NCI-H2171 (cell line): ENCODE measurements at regions not wholly inside any gene's neighbourhood (a gene's known extent, or its start where the extent isn't known, plus 50 kb on each side); places are given as distances from the start of the nearest gene placed in this dataset.

ENCODE experiments used
- DNase-seq: peaks from one replicate; lab custom pipeline; 2025; lab: John Stamatoyannopoulos, UW

DNA sequence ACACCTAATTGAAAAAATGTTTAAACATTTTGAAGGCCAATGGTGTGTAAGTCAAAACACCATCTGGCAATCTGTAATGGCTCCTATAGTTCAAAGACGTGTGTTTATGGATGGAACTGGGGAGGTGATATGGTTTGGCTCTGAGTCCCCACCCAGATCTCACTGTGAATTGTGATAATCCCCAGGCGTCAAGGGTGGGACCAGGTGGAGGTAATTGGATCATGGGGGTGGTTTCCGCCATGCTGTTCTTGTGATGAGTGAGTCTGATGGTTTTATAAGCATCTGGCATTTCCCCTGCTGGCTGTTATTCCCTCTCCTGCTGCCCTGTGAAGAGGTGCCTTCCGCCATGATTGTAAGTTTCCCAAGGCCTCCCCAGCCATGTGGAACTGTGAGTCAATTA lies 52.2 kb downstream of the ADRA2C start:
- DNase-seq: peak; percentile 56

DNA sequence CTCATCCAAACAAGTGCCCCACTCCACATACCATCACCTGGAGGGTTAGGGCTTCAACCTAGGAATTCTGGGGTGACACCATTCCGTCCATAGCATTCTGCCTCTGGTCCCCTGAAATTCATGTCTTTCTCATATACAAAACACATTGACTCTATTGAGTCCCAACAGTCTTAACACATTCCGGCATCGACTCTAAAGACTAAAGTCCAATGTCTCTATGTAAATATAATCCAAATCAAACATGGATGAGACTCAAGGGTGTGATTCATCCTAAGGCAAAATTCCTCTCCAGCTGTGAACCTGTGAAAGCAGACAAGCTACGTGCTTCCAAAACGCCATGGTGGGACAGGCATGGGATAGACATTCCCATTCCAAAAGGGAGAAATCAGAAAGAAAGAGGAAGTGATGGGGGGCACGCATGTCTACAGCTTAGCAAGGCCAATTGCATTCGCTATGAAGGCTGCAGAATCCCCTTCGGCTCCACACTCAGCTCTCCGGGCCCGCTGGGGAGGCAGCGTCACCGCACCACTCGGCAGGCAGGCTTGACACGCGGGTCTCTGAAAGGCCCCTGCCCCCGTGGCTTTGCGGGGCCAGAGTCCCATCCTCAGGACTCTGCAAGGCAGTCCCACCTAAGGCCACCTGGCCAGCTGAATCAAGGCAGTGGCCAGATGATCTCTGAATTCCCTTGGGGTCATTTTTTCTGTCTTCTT lies 53.2 kb downstream of the ADRA2C start:
- no peak for DNase-seq

DNA sequence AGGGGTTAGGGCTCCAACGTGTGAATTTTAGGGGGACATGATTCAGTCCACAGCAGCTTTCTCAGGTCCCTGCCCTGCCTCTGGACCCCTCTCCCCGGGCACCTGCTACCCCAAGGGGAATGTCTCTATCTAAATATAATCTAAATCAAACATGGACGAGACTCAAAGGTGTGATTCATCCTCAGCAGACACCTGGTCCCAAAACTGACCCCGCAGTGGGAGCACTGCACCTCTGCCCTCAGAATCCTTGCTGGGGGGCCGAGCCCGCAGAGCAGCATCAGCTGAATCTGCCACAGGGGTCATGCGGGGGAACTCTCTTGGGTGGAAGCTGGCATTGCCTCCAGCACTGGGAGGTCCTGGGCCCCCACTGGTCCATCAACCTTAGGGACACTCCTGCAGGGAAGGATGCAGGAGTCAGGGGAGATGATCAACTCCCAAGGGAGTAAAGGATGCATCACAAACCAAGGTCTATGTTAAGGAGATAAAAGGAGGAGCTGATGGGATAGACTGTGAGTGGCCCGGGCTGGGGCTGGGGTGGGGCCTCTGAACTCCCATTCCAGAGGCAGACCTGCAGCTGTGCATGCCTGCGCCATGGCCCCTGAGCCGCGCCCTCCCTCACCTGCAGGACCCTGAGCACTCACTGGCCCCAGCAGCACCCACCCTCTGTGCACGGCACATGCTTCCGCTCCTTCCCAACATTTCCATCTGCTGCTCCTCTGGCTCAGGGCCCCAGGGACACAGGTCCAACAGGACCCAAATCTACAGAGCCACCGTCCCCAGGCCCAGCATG lies 54.0 kb downstream of the ADRA2C start:
- DNase-seq: no peak

DNA sequence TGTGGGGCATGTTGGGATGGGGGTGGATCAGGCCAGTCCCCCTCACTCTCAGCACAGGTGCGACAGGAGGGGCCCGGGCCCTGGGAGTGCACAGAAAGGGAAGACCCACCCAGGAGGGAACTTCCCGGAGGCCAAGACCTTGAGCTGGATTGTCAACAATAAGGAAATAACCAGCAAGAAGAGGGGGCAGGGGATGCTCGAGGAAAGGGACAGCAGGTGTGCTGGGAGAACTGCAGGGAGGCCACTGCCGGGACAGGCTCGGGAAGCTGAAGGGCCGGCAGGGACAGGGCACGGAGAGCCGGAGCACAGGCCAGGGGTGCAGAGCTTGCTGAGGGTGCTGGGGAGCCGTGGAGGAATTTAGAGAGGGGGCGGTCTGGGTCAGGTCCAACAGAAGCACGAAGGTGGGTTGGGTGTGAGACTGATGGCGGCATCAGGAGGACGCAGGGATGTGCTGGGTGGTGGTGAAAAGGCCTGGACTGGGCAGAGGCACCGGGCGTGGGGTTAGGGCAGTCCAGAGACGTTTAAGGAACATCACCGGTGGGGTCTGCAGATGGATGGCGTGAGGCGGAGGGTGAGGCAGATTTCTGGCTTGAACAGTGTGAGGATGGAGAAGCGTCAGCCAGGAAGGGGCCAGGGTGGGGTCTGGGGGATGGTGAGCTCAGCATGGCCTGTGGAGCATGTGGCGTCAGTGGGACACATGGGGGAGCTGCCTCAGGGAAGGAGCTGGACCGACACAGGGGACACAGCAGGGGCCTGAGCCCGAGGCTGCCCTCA lies 54.8 kb downstream of the ADRA2C start:
- DNase-seq: no peak

DNA sequence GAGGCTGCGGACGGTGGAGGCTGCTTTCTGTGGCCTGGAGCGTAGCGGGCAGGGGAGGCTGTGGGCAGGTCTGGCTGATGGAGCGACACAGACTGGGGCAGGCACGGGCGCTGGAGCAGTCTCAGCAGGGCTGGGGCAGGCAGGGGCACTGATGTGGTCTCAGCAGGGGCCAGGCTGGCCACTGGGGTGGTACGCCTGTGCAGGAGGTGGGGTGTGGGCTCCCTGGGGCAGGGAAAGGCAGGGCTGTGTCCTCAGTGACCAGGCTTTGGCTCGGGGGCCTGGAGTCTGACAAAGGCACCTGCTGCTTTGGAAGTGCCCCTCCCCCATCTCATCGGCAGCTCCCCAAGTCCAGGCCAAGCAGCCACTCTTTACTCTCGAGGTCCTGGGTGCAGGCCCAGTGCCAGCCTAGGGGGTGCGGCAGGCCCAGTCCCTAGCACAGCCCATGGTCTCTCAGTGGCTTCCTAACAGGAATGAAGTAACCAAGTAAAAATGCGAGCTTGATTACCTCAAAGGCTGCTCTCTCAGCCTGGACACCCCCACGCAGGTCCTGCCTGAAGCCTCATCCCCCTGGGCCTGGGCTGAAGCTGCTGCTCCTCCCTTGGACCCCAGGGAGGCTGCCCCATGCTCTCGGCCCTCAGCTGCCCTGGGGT lies 55.5 kb downstream of the ADRA2C start:
- no peak for DNase-seq

DNA sequence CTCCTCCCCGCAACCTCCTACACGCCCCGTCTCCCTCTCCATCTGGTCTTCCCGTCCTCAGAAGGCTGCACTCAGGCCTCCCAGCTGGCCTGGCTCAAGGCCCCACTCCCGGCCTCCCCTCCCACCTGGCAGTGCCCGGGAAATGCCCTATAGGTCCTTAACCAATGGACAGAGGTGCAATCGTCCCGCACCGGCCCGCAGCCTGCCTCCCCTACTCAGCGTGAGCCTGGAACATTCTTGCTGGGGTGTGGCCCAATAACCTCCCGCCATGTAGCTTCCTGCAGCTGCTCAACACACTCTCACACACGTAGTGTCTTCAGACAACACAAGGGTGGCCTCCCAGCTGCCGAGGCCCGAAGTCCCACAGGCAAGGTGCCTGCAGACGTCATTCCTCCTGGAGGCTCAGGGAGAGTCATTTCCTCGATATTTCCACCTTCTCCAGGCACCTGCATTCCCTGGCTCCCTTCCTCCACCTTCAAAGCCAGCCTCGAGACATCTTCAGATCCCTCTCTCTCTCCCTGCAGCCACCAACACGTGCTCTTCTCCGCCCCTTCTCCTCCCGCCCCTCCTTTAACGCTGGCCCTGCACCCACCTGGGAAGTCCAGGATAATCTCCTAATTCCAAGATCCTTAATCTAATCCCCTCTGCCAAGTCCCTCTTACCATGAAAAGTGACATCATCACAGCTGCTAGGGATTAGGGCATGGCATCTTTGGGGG lies 56.2 kb downstream of the ADRA2C start:
- no peak for DNase-seq

DNA sequence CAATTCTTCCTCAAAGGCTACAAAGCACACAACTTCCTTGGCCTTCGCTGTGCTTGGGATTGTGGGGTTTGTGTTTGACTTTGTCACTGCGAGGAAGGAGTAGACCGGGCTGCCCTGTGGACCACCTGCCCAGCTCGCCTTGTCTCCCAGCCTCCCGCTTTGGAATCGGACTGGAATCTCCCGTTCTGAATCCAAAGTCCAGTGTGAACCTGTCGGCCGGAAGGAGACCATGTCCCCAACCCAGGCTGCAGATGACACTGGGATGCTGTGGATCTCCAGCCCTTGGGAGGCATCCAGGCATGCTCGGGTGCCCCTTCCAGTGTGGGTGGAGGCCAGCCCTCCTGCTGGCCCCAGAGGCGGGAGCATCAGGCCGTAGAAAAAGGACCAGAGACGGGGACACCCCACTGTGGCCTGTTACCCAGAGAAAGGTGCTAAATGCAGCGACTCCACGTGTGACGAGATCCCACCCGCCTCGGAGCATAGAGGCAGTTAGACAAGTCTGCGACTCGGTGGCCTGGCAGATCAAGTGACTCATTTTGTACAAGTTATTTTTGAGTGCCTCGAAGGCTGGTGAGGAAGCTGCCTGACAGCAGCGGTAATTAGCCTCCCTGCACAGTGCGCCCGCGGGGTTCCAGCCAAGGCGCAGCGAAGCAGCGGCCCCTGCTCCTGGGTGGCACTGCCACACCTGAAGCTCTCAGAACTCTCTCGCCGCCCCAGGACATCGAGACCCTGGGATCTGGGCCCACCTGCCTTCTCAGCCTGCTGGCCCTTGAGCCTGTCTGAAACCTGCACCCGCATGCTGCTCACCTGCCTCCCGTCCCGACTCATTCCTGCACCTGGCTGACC lies 57.5 kb downstream of the ADRA2C start:
- no peak for DNase-seq

DNA sequence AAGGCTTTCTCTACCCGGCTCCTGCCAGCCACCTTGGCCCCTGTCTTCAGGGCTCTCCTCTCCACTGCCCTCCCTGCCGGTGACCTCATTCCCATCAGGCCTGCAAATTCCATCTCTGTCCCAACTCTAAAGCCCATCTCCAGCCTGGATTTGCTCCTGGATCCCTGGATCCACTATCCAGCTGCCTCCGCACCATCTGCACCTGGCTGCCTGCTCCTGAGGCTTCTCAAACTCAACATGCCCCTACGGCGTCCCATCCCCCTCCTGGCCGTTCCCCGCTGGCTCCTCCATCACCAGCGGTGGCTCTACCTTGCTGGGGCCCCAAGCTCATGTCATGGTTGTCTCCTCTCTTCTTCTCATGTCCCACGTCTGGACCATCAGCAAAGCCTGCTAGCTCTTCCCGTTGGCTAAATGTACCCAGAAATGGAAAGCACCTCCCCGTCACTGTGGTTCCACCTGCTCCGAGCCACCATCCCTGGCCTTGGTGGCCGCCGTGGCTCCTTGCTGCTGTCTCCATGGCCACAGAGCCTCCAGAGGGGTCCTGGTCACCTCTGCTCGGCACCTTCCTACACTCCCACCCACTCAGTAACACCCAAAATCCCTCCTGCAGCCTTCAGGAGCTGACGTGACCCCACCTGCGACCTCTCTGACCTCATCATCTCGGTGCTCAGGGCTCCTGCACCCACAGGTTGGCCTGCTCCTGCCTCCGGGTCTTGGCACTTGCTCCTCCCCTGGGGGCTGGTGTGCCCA lies 58.5 kb downstream of the ADRA2C start:
- no peak for DNase-seq

DNA sequence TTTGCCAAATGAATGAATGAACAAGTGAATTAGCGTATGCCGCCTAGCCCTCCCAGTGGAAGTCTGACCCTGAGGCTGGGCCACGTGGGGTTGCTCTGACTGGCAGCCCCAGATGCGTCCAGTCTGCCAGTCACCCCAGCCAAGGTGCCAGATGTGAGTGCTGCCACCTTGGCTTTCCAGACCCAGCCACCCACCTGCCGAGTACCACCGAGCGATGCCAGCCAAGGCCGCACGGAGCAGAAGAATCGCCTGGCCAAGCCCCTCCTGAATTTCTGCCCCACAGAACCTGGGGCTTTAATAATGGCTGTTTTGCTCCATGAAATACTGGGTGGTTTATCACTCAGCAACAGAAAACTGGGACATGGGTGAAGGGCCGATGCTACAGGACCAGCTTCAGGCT lies 59.3 kb downstream of the ADRA2C start:
- DNase-seq: no peak

DNA sequence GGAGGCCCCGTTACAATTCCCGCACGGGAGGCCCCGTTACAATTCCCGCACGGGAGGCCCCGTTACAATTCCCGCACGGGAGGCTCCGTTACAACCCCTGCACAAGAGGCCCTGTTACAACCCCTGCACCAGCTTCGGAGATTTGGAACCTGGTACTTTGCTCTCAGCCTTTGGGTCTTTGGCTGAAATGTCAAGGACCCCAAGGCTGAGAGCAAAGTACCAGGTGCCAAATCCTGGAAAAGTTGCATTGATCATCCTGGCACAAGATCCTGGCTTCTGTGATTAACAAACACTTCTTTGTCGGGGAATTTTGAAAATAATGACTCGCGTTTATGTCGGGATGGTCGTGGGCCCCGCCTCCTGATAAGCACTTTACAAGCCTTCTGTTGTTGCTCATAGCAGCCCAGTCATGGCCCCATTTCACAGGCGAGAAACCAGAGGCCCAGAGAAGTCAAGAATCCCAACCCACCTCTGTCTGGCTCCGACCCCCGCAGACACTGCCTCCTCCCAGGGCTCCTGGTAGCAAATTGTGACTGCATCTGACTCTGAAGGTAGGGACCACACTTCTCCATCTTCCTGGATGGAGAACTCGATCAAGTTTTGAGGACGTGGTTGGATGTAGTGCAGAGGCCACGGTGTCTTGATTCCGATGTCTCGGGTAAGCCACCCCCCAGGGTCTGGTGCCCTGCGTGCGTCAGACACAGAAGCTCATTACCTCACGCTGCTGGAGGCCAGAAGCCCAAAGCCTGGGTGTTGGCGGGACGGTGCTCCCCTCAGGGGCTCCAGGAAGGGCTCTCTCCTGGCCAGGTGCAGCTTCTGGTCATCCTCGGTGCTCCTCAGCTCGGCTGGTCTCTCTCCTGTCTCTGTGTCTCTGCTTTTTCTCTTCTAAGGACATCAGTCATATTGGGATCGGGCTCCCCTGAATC lies 60.3 kb downstream of the ADRA2C start:
- no peak for DNase-seq

DNA sequence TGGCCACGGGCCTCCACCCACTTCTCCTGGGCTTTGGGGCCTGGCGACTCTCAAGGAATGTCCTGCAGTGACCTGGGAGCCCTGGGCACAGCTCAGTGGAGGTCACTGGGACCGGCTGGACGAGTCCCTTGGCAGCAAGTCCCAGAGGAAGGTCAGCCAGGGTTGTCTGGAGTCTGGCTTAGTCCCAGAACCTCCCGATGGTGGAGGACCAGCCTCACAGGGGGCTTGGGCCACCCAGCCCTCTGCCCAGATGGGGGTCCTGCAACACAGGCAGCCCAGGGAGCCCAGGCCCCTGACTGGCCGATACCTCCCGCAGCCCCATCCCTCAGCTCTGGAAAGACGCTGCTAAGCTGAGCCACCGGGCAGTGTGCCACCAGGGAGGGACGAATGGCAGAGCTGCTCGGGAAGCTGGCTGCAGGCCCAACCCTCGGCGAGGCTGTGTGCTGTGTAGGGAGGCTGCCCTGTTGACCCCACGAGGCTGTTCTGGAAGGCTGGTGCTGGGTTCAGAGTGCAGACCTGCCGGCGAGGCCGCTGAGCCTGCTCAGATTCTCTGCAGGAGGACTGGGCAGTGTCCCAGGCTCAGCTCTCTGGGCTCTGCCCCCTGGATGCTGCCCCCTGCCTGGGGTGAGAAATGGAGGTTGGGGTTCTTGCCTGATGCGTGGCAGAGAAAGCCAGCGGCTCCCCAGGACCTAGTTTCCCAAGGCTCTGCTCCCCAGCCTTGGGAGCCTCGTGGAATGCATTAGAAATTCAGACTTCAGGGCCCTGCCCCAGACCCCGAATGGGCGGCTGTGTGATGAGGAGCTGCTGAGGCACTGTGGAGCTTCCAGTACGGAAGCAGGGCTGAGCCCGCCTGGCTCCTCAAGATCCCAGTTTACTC lies 61.7 kb downstream of the ADRA2C start:
- no peak for DNase-seq

DNA sequence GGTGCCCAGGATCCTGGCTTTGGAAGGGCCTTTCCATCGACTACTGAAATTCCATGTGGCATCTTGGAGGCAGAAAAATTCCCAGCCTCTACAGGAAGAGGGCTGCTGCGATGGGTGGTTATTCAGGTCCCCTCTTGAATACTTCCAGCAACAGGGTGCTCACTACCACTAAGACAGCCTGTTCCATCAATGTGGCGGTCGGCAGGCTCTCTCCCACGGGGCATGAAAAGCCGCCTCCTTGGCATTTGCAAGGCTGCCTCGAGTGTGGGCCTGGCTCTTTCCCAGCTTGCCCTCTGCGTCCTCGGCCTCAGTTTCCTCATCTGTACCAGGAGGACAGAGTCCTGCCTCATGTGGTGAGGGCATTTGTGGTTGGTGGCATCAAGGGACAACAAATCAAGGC lies 62.4 kb downstream of the ADRA2C start:
- no peak for DNase-seq

DNA sequence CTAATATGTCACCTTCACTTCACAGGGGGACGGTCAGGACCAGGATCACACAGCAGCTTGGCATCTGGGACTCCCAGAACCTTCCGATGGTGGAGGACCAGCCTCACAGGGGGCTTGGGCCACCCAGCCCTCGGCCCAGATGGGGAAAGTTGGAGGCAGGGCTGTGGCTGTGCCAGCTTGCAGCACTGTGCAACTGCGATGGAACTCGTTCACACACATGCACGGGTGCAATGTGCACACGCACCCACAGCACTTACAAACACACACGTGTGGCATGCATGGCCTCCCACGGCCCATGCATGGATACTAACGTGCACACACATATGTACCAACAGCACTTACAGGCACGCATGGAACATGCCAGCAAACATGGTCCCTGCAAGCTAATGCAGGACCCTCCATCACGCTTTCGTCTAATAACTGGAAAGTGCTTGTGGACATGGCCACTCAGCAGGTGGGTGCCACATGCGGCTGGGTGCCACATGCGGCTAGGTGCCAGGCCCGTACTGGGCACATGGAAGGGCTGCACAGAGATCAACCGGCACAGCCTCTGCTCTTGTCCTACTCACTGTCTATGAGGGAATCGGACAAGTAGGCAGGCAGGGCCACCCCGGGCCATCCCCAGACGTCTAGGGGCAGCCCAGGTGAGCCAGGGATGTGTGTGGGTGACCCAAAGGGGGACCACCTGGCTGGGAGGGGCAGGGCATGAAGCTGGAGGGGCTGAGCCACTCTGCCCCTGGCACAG lies 63.2 kb downstream of the ADRA2C start:
- DNase-seq: no peak

DNA sequence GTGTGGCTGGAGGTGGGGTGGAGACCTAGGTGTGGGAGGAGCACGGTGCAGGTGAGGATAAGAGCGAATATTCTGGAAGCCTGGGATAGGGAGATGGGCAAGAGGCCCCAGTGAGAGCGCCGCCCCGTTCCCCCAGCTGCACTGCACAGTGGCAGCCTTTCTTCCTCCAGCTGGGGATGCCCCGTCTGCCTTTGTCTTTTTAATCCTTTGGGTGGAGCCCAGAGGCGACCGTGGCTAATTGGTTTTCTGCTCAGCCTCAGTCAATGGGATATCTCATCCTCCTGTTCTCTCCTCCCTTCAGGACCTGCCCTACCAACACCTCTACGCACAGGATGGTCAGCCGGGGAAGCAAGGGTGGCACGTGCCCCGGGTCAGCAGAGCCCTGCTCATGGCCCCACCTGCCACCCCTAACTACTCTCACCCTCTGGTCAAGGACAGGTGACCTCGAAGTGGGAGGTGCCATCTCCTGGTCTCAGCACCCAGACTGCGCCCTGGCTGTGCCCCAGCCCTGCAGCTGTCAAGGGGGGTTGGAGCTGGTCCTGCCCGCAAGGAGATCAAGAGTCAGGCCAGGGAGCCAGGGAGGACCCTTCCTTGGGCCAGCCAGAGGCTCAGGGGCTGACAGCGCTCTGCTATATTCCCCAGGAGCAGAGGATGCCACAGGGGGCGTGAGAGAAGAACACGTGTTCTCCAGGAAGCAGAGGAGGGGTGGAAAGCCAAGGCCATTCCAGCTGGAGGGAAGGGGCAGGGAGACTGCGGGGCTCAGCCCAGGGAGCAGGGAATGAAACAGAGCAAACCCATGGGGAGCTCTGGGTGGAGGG lies 64.0 kb downstream of the ADRA2C start:
- DNase-seq: no peak

DNA sequence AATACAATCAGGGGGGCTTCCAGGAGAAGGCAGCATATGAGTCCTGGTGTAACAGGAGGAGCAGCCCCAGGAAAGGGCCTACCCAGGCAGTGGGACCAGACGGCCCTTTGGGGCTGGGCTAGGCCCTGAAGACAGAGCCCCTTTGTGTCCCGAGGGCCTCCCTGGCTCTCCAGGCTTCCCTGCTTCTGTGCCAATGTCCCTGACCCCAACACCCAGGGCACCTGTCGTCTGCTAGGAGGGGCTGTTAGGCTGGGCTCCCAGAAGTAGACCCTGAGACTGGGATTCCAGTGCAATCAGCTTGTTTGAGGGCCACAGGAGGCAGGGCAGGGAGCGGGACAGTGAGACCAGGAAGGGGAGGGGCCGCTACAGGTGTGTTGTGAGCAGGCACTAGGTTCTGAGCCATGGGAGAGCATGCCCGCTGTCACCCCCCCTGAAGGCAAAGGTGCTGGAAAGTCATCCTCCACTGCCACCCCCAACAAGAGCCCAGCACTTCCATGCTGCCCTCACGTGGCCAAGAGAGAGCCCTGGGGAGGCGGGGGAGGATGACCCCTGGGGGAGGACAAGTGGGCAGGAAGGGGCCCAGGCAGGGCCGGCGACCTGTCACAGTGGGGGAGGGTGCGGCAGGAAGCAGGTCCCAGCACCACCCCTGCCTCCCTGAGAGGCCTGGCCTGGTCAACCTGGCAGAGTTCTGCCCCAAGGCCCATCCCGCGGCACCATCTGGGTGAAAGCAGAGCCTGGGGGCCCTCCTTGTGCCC lies 64.8 kb downstream of the ADRA2C start:
- DNase-seq: no peak
